NCI-H226 (cell line): ENCODE measurements at regions not wholly inside any gene's neighbourhood (a gene's known extent, or its start where the extent isn't known, plus 50 kb on each side); places are given as distances from the start of the nearest gene placed in this dataset.
A peak's percentile ranks its signal among the peaks of the same experiment; 100 is the strongest.

Experiments
- DNase-seq: peaks from one replicate; pipeline ENCODE4 v3.0.0-alpha.2; 2015

- no peak for DNase-seq
Measured at GRCh38 chr3:152156880-152157279, 111.8 kb upstream of the MBNL1 start.

DNA sequence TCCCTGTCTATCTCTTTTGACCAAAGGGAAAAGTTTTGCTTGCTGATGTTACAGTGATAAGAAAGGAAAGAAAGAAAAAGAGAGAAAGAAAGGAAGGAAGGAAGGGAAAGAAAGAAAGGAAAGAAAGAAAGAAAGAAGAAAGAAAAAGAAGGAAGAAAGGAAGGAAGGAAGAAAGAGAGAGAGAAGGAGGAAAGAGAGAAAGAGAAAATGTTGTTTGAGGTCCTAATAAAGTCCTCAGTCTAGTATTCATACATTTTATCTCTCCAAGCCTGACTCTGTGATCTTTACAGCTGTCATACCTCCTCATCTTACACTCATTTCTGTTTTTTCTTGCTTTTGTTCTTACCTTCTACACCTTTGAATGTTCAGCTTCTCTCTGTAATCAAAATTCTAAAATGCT lies 111.4 kb upstream of the MBNL1 start:
- no peak for DNase-seq

DNA sequence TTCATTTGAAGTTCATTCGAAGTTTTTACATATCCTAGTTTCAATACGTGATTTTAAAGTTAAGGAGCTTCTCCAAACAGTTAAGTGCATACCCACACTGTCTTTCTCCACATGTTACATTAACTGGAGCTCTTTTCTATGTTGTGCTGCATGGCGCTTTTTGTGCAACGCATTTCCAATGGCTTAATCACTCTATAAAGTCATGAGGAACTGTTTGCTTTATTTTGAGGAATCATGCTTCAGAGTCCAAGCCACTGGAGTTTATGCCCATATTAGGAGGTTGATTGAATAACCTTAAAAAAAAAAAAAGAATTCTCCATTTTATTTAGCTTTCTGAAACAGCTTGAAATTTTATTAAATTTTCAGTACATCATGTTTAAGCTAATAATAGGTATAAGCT lies 109.4 kb upstream of the MBNL1 start:
- no peak for DNase-seq

DNA sequence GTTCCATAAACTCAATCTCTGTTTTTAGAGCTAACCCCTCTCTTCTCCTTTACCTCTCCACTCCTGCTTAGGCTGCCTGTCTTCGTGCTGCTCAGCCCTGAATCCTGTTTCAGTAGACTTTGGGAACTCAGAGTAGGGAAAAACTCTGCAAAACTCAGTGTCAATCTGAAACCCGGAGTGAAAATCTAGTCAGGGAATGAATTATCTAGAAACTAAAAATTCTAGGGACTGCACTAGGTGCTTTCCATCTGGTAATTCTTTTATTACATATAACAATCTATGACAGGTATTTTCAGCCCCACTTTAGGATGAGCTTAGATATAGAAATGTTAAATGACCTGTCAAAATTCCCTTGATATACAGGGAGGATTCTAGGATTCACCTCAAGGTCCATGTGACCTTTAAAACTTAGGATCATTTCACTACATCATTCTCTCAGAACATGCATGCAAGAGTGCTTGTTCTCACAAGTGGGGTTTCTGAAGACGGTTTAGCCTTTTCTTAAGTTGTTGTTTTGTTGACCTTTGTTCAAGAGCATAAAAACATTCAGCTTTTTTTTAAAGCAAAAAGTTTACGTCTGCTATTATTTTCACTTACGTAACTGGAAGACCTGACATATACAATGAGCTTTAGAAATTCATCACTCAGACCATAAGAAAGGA lies 108.2 kb upstream of the MBNL1 start:
- no peak for DNase-seq

DNA sequence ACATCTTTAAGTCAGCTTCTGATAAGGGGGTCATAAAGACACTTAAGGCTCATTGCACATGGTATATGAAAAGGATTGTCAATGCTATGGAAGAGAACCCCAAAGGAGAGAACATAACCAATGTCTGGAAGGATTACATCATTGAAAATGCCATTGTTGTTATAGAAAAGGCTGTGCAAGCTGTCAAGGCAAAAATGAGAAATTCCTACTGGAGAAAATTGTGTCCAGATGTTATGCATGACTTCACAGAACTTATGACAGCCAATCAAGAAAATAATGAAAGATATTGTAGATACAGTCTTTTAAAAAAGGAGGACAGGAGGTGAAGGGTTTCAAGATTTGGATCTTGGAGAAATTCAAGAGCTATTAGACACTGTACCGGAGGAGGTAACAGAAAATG lies 96.3 kb upstream of the MBNL1 start:
- no peak for DNase-seq

GRCh38 chr3:152173627-152174026 lies 95.1 kb upstream of the MBNL1 start:
- DNase-seq = no peak

- peak; percentile 20 for DNase-seq
Measured at GRCh38 chr3:152174876-152175527, 93.7 kb upstream of the MBNL1 start.

DNA sequence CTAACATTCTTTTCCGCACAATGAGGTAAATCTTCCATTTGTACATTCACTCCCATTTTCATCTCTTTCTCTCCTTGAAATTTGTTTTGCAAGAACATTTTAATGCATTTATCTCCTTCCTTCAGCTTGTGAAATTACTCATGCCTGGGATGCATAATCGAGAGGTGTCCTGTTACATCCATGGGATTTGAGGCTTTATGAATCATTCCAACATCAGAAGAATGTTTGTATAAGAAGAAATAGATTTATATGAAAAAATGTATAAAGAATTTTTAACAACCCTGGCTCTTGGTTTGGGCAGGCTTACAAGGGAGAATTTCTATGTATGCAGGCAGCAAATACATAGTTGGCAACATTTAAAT lies 93.2 kb upstream of the MBNL1 start:
- peak; percentile 89 for DNase-seq

GRCh38 chr3:152176241-152176640 lies 92.5 kb upstream of the MBNL1 start:
- DNase-seq = peak; percentile 29

DNA sequence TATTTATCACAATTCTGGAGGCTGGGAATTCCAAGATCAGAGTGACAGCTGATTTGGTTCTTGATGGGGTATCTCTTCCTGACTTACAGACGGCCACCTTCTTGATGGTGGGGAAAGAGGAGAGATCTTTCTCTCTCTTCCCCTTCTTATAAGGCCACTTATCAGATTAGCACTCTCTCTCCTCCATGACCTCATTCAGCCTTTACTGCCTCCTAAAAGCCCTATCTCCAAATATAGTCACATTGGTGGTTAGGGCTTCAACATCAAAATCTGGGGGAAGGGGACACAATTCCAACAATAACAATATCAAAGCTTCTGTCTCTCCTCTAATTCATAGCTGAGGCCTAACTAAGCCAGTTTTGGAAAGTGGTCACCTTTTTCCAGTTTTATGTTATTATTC lies 91.7 kb upstream of the MBNL1 start:
- no peak for DNase-seq

DNA sequence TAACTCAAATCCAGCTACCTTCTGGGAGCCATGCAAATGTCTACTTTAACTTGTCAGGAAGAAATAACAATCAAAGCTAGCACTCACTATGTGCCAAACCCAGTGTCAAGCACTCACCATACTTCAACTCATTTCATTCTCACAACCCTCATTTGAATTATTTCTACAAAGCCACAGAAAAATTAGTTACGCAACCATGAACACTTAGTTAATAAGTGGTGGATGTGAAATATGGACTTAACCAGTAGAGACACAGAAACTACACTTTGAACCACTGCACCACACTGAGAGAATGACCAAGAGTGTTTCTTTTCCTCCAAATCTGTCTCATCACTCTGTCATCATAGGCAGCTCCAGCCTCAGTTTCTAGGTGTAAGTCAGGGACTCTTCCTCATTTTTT lies 91.0 kb upstream of the MBNL1 start:
- no peak for DNase-seq

- DNase-seq = no peak
Measured at GRCh38 chr3:152183473-152183872, 85.3 kb upstream of the MBNL1 start.

- DNase-seq = no peak
Measured at GRCh38 chr3:152184971-152185686, 83.6 kb upstream of the MBNL1 start.

DNA sequence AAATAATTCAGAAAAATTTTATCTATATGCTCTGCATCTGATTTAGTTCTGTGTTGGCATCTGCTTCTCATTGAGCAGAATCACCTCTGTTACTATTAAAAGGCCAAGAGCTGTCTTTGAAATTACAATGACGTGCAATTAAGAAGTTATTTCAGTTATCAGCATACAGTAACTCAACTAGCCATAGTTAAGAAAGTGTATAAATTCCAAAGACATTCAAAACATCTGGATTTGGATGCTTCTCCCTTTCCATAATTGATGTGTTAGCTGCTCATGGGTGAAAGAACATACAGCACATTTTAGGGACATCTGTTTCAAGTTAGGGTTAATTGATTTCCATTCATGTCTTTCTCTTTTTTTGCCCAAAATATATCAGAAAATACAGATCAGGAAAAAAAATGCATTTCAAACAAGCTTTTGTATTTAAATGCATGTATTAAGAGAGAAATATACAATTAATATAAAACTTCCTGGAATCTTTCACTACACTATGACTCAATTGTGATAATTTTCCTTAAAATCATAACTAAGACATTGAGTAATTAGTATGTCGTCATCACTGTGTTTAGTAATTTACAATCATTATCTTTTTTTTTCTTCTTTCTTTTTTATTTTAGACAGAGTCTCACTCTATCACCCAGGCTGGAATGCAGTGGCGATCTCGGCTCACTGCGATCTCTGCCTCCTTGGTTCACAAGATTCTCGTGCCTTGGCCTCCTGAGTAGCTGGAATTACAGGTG lies 82.7 kb upstream of the MBNL1 start:
- DNase-seq = no peak

DNA sequence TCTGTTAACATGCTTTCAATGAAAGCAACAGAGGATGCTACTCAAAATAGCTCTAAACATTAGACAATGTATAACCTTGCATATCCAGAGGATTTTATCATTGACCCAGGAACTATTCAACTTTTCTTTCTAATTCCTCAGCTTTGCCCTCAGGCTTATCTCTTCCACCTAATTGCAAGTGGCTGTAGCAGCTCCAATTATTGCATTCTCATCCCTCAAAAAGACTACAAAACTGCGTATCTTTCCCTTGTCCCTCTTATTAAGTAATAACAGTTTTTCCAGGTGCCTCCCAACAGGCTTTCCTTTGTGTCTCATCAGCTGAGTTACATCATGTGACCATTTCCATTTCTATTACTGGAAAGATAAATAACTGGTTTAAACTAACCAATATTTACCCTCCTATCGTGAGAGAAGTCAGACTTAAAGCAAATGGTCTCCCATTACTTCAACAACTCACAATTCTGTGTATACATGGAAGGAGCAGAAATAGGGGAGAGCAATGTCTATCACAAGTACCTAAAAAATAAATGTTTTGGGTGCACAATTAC lies 78.0 kb upstream of the MBNL1 start:
- no peak for DNase-seq

DNA sequence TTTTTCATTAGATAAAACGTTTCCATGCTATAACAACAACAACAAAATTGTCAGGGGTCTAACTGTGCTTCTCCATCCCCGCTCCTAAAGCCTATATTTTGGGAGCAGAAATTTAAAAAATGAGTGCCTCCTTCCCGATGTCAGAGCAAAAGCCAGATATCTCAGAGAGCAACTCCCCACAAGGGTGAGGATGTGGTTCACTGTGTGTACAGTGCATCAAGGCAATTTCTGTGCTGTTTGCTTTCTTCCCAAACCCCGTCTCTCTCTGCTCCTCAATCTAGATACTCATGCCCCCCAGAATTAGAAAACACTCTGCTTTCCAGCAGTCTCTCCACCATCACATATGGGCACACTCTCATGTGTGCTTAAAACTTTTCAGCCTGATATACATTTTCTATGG lies 76.7 kb upstream of the MBNL1 start:
- no peak for DNase-seq

- no peak for DNase-seq
Measured at GRCh38 chr3:152192936-152193672, 75.6 kb upstream of the MBNL1 start.

DNA sequence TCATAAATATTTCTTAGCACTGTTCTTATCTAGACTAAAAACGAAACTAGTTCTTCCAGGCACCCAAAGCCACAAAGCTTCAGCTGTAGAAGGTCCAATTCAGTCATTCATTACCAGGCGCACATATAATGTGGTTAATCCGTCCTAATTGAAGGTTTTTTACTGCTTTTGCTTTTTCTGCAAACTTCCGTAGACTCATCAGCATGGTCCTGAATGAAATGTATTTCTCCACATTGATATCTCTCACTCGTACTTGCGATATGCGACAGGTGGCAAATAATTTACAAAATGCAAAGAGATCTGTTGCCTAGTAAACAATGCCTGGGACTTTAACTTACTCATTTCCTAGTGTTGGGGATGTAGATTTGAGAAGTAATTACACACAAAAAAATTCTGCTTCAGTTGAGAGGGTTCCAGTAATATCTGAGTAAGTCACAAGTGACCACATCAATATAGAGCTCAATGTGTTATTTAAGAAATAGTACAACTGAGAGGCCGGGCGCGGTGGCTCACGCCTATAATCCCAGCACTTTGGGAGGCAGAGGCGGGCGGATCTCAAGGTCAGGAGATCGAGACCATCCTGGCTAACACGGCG lies 75.0 kb upstream of the MBNL1 start:
- DNase-seq = no peak

DNA sequence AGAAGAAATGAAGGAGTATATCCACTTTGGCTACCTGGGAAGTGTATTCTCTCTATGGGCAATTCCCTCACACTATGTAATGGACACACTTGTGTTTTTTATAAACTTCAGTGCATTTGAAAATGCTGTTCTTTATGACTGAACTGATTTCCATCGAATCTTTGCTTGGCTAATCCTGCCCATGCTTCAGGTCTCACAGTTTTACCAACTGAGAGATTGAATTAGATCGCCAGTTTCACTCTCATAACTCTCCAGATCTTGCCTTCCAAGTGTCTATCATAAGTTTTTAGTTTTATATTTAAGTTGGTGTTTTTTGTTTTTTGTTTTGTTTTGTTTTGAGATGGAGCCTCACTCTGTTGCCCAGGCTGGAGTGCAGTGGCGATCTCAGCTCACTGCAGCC lies 73.5 kb upstream of the MBNL1 start:
- no peak for DNase-seq

DNA sequence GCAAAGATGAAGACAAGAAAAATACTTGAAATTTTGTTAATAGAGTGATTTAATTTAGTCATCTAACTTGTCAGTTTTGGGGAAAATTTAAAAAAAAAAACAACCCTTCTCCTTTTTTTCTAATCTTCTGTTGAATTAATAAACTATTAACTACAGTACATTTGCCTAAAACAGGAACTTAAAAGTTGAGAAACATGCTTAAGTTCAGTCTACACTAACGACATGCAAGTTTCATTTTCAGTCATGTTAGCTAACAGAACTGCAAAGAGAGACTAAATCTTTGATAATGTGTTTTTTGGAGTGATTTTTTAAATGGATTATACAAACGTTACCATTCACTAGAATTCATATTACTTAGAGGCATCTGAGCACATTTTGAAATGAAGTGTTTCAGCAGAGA lies 71.9 kb upstream of the MBNL1 start:
- no peak for DNase-seq

GRCh38 chr3:152197451-152197850 lies 71.3 kb upstream of the MBNL1 start:
- DNase-seq = no peak

GRCh38 chr3:152197937-152198336 lies 70.8 kb upstream of the MBNL1 start:
- DNase-seq = no peak
